ENCODE measurements at regions not wholly inside any gene's neighbourhood (a gene's known extent, or its start where the extent isn't known, plus 50 kb on each side); places are given as distances from the start of the nearest gene placed in this dataset.

DNA sequence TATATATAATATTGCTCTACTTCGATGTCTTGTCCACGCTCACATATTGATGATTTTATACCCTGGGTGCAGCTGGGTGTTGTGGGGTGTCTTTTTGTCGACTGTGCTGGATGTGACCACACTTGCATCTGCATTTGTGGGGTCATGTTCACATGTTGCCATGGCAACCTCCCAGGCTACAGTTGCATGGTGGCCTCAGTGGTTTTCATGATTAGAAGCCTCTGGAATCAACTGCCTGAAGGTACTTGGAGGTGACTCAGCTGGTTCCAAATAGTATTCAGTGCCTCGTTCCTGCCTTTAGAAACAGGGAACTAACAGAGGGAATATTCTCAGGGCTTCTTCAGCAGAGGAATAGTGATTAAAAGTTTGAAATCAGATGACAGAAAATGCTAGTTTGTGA lies 166.3 kb upstream of the NYAP2 start:
- TF ChIP-seq, protein P1, sequence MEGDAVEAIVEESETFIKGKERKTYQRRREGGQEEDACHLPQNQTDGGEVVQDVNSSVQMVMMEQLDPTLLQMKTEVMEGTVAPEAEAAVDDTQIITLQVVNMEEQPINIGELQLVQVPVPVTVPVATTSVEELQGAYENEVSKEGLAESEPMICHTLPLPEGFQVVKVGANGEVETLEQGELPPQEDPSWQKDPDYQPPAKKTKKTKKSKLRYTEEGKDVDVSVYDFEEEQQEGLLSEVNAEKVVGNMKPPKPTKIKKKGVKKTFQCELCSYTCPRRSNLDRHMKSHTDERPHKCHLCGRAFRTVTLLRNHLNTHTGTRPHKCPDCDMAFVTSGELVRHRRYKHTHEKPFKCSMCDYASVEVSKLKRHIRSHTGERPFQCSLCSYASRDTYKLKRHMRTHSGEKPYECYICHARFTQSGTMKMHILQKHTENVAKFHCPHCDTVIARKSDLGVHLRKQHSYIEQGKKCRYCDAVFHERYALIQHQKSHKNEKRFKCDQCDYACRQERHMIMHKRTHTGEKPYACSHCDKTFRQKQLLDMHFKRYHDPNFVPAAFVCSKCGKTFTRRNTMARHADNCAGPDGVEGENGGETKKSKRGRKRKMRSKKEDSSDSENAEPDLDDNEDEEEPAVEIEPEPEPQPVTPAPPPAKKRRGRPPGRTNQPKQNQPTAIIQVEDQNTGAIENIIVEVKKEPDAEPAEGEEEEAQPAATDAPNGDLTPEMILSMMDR (IDR thresholded peaks at IDR 0.05): no peak
- no peak for TF ChIP-seq POLR2A (IDR thresholded peaks at IDR 0.05)

All from adrenal gland (tissue), 5 donors.